Bronchial epithelial cell (primary cell): ENCODE measurements at regions not wholly inside any gene's neighbourhood (a gene's known extent, or its start where the extent isn't known, plus 50 kb on each side); places are given as distances from the start of the nearest gene placed in this dataset.

ENCODE experiments used
- DNase-seq: peaks from one replicate; pipeline ENCODE4 v3.0.0-alpha.2; 2010; ENCODE audit warnings: low read depth
- FAIRE-seq: peaks from 2 replicates; lab custom pipeline; 2011; peaks lifted over from hg19 to GRCh38; lab: Jason Lieb, UNC
- H3K27me3 ChIP-seq: 2 replicates; pipeline ENCODE4 v1.5.1; 2011; ENCODE audit warnings: low read length; ENCODE audit not compliant: control insufficient read depth, insufficient read depth
- H3K36me3 ChIP-seq: 2 replicates; pipeline ENCODE4 v1.5.1; 2011; ENCODE audit warnings: low read length; ENCODE audit not compliant: control insufficient read depth, insufficient read depth
- H3K4me3 ChIP-seq: 2 replicates; pipeline ENCODE4 v1.5.1; 2011; ENCODE audit warnings: mild to moderate bottlenecking, low read depth, low read length, control low read depth
- TF ChIP-seq, protein P1 (sequence below): IDR thresholded peaks from 2 replicates; pipeline ENCODE4 v1.5.1; 2011; ENCODE audit warnings: mild to moderate bottlenecking, moderate library complexity, low read length, control low read depth, inconsistent platforms; ENCODE audit not compliant: insufficient read depth, severe bottlenecking

DNA sequence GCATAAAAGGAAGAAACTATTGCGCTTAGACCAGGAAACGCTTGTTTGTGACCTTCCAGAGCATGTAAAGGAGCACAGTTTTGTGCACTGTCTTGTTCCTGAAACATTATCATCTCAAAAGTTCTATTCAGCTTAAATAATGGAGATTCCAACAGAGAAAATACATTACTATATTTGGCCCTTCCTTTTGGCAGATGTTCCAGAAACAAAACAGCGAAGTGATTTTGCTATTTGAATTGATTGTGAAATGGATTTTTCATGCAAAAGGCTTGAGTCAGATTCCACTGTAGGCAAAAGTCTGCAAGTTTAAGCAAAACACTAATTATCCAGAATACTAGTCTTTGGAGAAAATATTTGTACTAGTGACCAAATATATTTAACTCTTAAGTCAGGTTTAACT is 80.3 kb upstream of the PTBP2 start:
- Histone ChIP-seq H3K4me3 (no peak overlapping the region), H3K36me3 (no peaks in the 10 kb centered on the region), H3K27me3 (no peaks in the 10 kb centered on the region)
- TF ChIP-seq, protein P1, sequence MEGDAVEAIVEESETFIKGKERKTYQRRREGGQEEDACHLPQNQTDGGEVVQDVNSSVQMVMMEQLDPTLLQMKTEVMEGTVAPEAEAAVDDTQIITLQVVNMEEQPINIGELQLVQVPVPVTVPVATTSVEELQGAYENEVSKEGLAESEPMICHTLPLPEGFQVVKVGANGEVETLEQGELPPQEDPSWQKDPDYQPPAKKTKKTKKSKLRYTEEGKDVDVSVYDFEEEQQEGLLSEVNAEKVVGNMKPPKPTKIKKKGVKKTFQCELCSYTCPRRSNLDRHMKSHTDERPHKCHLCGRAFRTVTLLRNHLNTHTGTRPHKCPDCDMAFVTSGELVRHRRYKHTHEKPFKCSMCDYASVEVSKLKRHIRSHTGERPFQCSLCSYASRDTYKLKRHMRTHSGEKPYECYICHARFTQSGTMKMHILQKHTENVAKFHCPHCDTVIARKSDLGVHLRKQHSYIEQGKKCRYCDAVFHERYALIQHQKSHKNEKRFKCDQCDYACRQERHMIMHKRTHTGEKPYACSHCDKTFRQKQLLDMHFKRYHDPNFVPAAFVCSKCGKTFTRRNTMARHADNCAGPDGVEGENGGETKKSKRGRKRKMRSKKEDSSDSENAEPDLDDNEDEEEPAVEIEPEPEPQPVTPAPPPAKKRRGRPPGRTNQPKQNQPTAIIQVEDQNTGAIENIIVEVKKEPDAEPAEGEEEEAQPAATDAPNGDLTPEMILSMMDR: no peak
- DNase-seq (peak; percentile 11), FAIRE-seq (no peak)

DNA sequence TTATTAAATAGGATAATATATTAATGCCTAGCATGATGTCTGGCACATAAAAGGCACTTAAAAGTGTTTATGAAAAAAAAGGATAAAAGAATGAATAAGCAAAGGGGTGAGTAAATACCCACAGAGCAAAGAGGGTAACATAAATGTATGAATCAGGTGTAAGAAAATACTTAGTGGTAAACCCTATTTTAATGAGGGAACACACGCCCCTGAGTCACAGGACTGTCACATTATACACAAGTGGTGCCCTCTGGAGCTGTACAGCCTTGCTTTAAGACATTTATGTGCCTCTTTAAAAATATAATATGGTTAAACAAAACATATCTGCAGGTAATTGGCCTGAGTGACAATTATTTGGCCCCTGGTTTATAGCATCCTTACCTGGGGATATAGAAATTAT is 78.1 kb upstream of the PTBP2 start:
- H3K27me3 ChIP-seq: no peaks in the 10 kb centered on the region
- no peak for FAIRE-seq
- H3K36me3 ChIP-seq: no peaks in the 10 kb centered on the region
- H3K4me3 ChIP-seq: no peak overlapping the region
- TF ChIP-seq, protein P1: no peak
- DNase-seq: peak; percentile 6

DNA sequence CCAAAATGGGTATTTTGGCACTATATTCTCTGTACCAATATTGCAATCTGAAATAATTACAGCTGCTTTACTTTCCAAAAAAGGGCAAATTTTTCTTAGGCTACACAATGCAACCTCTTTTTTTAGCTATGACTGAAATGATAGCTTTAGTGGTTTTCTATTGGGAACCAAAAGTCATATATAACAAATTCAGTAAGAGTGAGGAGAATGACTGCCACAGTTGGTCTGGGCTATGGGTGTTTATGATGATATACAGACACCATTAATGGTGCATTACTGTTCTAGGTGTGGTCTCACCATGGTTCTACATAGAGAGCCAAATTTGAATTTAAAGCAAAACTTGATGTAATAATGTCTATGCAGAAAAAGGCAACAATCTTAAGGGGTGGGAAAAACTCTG is 72.3 kb upstream of the PTBP2 start:
- Histone ChIP-seq H3K27me3 (no peaks in the 10 kb centered on the region), H3K4me3 (no peak overlapping the region), H3K36me3 (no peaks in the 10 kb centered on the region)
- FAIRE-seq (no peak), DNase-seq (no peak)
- TF ChIP-seq, protein P1: no peak

DNA sequence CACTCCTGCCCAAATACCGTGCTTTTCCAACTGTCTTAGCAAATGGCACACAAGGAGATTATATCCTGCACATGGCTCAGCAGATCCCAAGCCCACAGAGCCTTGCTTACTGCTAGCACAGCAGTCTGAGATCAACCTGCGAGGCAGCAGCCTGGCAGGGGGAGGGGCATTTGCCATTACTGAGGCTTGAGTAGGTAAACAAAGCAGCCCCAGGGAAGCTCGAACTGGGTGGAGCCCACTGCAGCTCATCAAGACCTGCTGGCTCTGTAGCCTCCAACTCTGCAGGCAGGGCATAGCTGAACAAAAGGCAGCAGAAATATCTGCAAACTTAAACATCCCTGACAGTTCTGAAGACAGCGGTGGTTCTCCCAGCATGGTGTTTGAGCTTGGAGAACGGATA is 70.1 kb upstream of the PTBP2 start:
- FAIRE-seq: no peak
- H3K27me3 ChIP-seq: no peaks in the 10 kb centered on the region
- TF ChIP-seq, protein P1: no peak
- no peaks in the 10 kb centered on the region for H3K36me3 ChIP-seq
- no peak overlapping the region for H3K4me3 ChIP-seq
- DNase-seq: no peak

DNA sequence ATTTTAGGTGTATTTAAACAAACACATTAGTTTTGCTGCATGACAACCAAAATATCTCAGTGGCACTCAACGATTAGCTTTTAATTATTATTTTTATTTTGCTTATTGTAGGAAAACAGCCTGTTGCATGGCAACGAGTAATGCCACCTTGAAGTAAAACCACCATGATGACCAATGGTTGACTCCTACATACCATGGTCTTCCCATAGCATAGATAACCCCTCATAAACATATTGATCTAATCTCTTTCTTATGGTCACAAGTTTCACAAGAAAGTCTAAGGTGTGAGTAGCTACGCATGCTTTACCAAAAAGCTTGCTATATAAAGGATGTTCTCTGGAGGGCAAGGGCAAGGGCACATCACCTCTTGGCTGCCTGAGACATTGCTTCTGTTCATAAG is 61.5 kb upstream of the PTBP2 start:
- Histone ChIP-seq H3K27me3 (no peaks in the 10 kb centered on the region), H3K4me3 (no peak overlapping the region), H3K36me3 (no peaks in the 10 kb centered on the region)
- FAIRE-seq (no peak), DNase-seq (no peak)
- TF ChIP-seq, protein P1: no peak

DNA sequence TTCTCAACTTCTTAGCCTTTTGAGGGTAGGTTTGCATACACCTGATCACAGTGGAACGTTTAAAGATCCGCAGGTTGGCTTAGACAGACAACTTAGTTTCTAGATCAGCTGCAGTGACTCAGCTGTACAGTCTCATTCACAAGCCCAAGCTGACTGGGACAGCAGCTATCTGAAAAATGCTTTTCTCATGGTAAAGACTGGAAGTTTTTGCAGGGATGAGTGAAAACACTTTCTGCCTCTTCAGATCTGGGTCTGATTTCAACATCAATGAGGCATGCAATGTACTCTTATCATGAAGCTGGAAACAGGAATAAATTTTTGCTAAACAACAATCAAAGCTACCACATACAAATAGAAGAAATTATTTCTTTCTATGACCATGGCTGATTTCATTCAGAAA is 61.1 kb upstream of the PTBP2 start:
- no peaks in the 10 kb centered on the region for H3K27me3 ChIP-seq
- no peak overlapping the region for H3K4me3 ChIP-seq
- FAIRE-seq: no peak
- TF ChIP-seq, protein P1: no peak
- peak; percentile 22 for DNase-seq
- H3K36me3 ChIP-seq: no peaks in the 10 kb centered on the region
